ENCODE measurements at regions not wholly inside any gene's neighbourhood (a gene's known extent, or its start where the extent isn't known, plus 50 kb on each side); places are given as distances from the start of the nearest gene placed in this dataset.
A peak's percentile ranks its signal among the peaks of the same experiment; 100 is the strongest.
"Not testable (repeated sequence)": the region's sequence is repeated elsewhere in the genome, so short reads cannot be mapped to it uniquely, and the experiment has no call there.

- DNase-seq: no peak
Observed at GRCh38 chr2:190005513-190005912, 57.0 kb downstream of the MSTN start.

- no peak for DNase-seq
Observed at GRCh38 chr2:189999661-190000060, 62.9 kb downstream of the MSTN start.

- DNase-seq: not testable (repeated sequence)
Observed at GRCh38 chr2:189998665-189999064, 63.9 kb downstream of the MSTN start.

GRCh38 chr2:189997016-189997415 lies 65.5 kb downstream of the MSTN start:
- DNase-seq: no peak

- DNase-seq: no peak
Observed at GRCh38 chr2:189995679-189996078, 66.8 kb downstream of the MSTN start.

GRCh38 chr2:189982780-189983394 lies 79.6 kb downstream of the MSTN start:
- DNase-seq: peak; percentile 3

- no peak for DNase-seq
Observed at GRCh38 chr2:189982087-189982486, 80.4 kb downstream of the MSTN start.

- not testable (repeated sequence) for DNase-seq
Observed at GRCh38 chr2:189976488-189976887, 86.0 kb downstream of the MSTN start.

- DNase-seq: no peak
Observed at GRCh38 chr2:189960346-189960745, 102.2 kb downstream of the MSTN start.

- DNase-seq: no peak
Observed at GRCh38 chr2:189959450-189959849, 103.1 kb downstream of the MSTN start.

- no peak for DNase-seq
Observed at GRCh38 chr2:189954989-189955388, 107.5 kb downstream of the MSTN start.

- DNase-seq: no peak
Observed at GRCh38 chr2:189952536-189953109, 109.9 kb downstream of the MSTN start.

- DNase-seq: no peak
Observed at GRCh38 chr2:189951791-189952535, 110.6 kb downstream of the MSTN start.

GRCh38 chr2:189943009-189943408 lies 119.5 kb downstream of the MSTN start:
- no peak for DNase-seq

- no peak for DNase-seq
Observed at GRCh38 chr2:189940913-189941312, 121.6 kb downstream of the MSTN start.

GRCh38 chr2:189937691-189938090 lies 124.8 kb downstream of the MSTN start:
- no peak for DNase-seq

GRCh38 chr2:189933911-189934399 lies 128.6 kb downstream of the MSTN start:
- no peak for DNase-seq

- DNase-seq: no peak
Observed at GRCh38 chr2:189933041-189933440, 129.5 kb downstream of the MSTN start.

- no peak for DNase-seq
Observed at GRCh38 chr2:189927823-189928222, 134.7 kb downstream of the MSTN start.
